ENCODE measurements at regions not wholly inside any gene's neighbourhood (a gene's known extent, or its start where the extent isn't known, plus 50 kb on each side); places are given as distances from the start of the nearest gene placed in this dataset.

GRCh38 chr10:58451193-58451889, 61.3 kb upstream of the BICC1 start:
- no peak for DNase-seq (ENCODE audit: low read depth, low spot score)
- no peaks in the 10 kb centered on the region for H3K9me3 ChIP-seq (ENCODE audit: low read depth, low read length)
- no peak overlapping the region for H3K9ac ChIP-seq (ENCODE audit: insufficient read length)
- TF ChIP-seq EZH2 (IDR thresholded peaks at IDR 0.05): no peak
- TF ChIP-seq POLR2AphosphoS5 (IDR thresholded peaks at IDR 0.05; ENCODE audit: borderline replicate concordance, low read depth, low read length): no peak
- no peak for TF ChIP-seq FOXP2 (optimal IDR thresholded peaks at IDR 0.05; ENCODE audit: control extremely low read depth, extremely low read length, insufficient read depth)
- no peaks in the 10 kb centered on the region for H3K36me3 ChIP-seq (ENCODE audit: insufficient read depth, low read length)
- H3K27ac ChIP-seq: no peak overlapping the region
- H3K4me3 ChIP-seq: no peak overlapping the region

DNA sequence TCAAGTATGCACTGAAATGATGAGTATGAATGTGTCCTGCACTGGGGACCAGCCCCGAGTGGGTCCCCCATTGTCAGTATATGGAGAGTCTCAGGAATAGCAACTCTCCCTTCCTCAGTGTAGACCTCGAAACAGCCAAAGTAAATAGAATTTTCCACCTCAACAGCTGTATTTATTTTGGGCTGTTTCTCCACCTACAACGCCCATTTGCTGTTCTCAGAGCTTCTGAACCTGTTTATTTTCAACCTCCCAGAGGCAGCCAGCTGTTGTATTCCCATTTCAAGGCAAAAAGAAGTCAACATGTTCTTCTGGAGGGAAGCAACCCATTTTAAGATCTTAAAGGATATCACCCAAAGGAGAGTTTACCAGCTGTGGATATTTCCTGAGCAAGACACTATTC, 59.6 kb upstream of the BICC1 start:
- Histone ChIP-seq H3K9ac (ENCODE audit: insufficient read length) (no peak overlapping the region), H3K36me3 (ENCODE audit: insufficient read depth, low read length) (no peaks in the 10 kb centered on the region), H3K9me3 (ENCODE audit: low read depth, low read length) (no peaks in the 10 kb centered on the region), H3K27ac (no peak overlapping the region), H3K4me3 (no peak overlapping the region)
- no peak for DNase-seq (ENCODE audit: low read depth, low spot score)
- TF ChIP-seq POLR2AphosphoS5 (IDR thresholded peaks at IDR 0.05; ENCODE audit: borderline replicate concordance, low read depth, low read length): no peak
- no peak for TF ChIP-seq FOXP2 (optimal IDR thresholded peaks at IDR 0.05; ENCODE audit: control extremely low read depth, extremely low read length, insufficient read depth)
- TF ChIP-seq EZH2 (IDR thresholded peaks at IDR 0.05): no peak

DNA sequence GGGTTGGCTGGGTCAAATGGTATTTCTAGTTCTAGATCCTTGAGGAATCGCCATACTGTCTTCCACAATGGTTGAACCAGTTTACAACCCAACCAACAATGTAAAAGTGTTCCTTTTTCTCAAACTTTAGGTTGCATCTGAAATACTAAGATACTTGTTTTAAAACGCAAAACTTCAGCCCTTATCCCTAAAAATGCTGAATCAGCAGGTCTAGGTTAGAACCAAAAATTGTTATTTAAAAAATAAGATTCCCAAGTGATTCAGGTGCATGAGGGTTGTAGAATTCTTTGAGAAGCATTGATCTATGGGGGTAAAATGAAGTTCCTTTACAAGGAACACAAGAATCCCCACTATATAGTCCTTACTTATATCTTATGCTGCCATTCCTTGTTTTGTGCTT, 56.5 kb upstream of the BICC1 start:
- H3K4me3 ChIP-seq: no peak overlapping the region
- TF ChIP-seq FOXP2 (optimal IDR thresholded peaks at IDR 0.05; ENCODE audit: control extremely low read depth, extremely low read length, insufficient read depth): no peak
- TF ChIP-seq POLR2AphosphoS5 (IDR thresholded peaks at IDR 0.05; ENCODE audit: borderline replicate concordance, low read depth, low read length): no peak
- no peak for TF ChIP-seq EZH2 (IDR thresholded peaks at IDR 0.05)
- H3K27ac ChIP-seq: no peak overlapping the region
- no peak overlapping the region for H3K9ac ChIP-seq (ENCODE audit: insufficient read length)
- DNase-seq (ENCODE audit: low read depth, low spot score): no peak
- no peaks in the 10 kb centered on the region for H3K9me3 ChIP-seq (ENCODE audit: low read depth, low read length)
- H3K36me3 ChIP-seq (ENCODE audit: insufficient read depth, low read length): no peaks in the 10 kb centered on the region

DNA sequence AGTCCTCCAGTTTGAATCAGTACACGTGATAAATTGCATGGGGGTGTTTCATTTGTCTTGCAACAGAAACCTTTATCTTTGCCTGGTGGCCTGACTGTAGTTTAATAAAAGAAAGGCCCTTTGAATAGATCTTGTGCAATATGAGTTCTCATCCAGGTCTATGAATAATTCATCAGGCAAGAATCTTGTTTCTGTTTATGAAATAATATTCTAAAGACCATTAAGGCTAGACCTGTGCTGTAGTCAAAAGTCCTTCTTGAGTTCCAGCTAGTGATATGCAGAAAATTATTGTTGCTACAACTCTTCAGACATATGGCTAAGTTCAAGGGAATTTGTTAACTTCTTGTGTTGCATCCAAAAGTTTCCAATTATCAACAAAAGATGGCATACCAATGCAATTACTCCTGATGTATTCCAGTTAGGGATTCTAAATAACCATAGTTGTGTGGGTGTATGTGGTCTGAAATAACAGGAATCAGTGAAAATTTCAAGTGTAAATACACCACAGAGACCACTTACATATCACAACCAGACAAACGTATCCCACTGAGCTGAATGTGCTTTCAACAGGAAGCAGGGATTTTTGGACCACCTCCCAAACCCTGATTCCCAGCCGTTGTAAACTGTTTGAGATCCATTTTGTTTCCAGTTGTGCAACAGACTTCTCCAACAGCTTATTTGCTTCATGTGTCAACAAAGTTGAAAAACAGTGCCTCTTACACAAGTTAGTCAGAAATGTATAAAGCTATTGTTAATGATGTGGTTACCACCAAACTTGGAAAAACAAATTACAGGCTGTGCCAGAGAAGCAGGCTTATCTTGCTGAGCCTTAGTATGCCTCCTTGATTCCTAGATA, 54.7 kb upstream of the BICC1 start:
- TF ChIP-seq EZH2 (IDR thresholded peaks at IDR 0.05): no peak
- no peak for TF ChIP-seq POLR2AphosphoS5 (IDR thresholded peaks at IDR 0.05; ENCODE audit: borderline replicate concordance, low read depth, low read length)
- TF ChIP-seq FOXP2 (optimal IDR thresholded peaks at IDR 0.05; ENCODE audit: control extremely low read depth, extremely low read length, insufficient read depth): peak; percentile 35
- no peaks in the 10 kb centered on the region for H3K36me3 ChIP-seq (ENCODE audit: insufficient read depth, low read length)
- no peak overlapping the region for H3K9ac ChIP-seq (ENCODE audit: insufficient read length)
- no peak overlapping the region for H3K4me3 ChIP-seq
- DNase-seq (ENCODE audit: low read depth, low spot score): peak; percentile 5
- H3K27ac ChIP-seq: no peak overlapping the region
- no peaks in the 10 kb centered on the region for H3K9me3 ChIP-seq (ENCODE audit: low read depth, low read length)

GRCh38 chr10:58459069-58459468, 53.6 kb upstream of the BICC1 start:
- no peak overlapping the region for H3K4me3 ChIP-seq
- no peak for DNase-seq (ENCODE audit: low read depth, low spot score)
- no peaks in the 10 kb centered on the region for H3K9me3 ChIP-seq (ENCODE audit: low read depth, low read length)
- no peak overlapping the region for H3K27ac ChIP-seq
- TF ChIP-seq EZH2 (IDR thresholded peaks at IDR 0.05) (no peak), FOXP2 (optimal IDR thresholded peaks at IDR 0.05; ENCODE audit: control extremely low read depth, extremely low read length, insufficient read depth) (no peak), POLR2AphosphoS5 (IDR thresholded peaks at IDR 0.05; ENCODE audit: borderline replicate concordance, low read depth, low read length) (no peak)
- no peaks in the 10 kb centered on the region for H3K36me3 ChIP-seq (ENCODE audit: insufficient read depth, low read length)
- H3K9ac ChIP-seq (ENCODE audit: insufficient read length): no peak overlapping the region

DNA sequence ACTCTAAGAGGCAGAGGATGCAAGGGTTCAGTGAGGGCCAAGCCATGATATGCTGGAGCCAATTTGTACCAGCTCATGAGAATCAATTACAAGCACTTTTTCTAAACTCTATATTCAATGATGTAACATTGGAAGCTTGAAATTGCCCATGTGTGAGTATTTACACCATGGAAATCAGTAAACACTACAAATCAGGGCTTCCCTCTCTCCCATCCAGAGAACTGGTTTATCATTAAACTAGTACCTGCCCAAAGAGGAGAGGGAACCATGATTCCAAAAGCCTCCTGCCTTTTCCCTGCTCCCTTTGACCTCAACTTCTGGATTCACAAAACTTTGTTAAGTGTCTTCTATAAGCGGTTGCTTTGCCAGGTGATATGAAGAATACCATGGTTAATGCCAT, 52.5 kb upstream of the BICC1 start:
- Histone ChIP-seq H3K9ac (ENCODE audit: insufficient read length) (no peak overlapping the region), H3K9me3 (ENCODE audit: low read depth, low read length) (no peaks in the 10 kb centered on the region), H3K36me3 (ENCODE audit: insufficient read depth, low read length) (no peaks in the 10 kb centered on the region), H3K4me3 (no peak overlapping the region), H3K27ac (no peak overlapping the region)
- TF ChIP-seq EZH2 (IDR thresholded peaks at IDR 0.05): no peak
- no peak for TF ChIP-seq POLR2AphosphoS5 (IDR thresholded peaks at IDR 0.05; ENCODE audit: borderline replicate concordance, low read depth, low read length)
- no peak for TF ChIP-seq FOXP2 (optimal IDR thresholded peaks at IDR 0.05; ENCODE audit: control extremely low read depth, extremely low read length, insufficient read depth)
- no peak for DNase-seq (ENCODE audit: low read depth, low spot score)

GRCh38 chr10:58462863-58463507, 49.7 kb upstream of the BICC1 start:
- no peak overlapping the region for H3K4me3 ChIP-seq
- TF ChIP-seq POLR2AphosphoS5 (IDR thresholded peaks at IDR 0.05; ENCODE audit: borderline replicate concordance, low read depth, low read length) (no peak), EZH2 (IDR thresholded peaks at IDR 0.05) (no peak), FOXP2 (optimal IDR thresholded peaks at IDR 0.05; ENCODE audit: control extremely low read depth, extremely low read length, insufficient read depth) (no peak)
- no peak overlapping the region for H3K9ac ChIP-seq (ENCODE audit: insufficient read length)
- DNase-seq (ENCODE audit: low read depth, low spot score): no peak
- H3K9me3 ChIP-seq (ENCODE audit: low read depth, low read length): no peaks in the 10 kb centered on the region
- no peak overlapping the region for H3K27ac ChIP-seq
- H3K36me3 ChIP-seq (ENCODE audit: insufficient read depth, low read length): no peaks in the 10 kb centered on the region

Measured in SK-N-MC (cell line).